ENCODE measurements at regions not wholly inside any gene's neighbourhood (a gene's known extent, or its start where the extent isn't known, plus 50 kb on each side); places are given as distances from the start of the nearest gene placed in this dataset.

DNA sequence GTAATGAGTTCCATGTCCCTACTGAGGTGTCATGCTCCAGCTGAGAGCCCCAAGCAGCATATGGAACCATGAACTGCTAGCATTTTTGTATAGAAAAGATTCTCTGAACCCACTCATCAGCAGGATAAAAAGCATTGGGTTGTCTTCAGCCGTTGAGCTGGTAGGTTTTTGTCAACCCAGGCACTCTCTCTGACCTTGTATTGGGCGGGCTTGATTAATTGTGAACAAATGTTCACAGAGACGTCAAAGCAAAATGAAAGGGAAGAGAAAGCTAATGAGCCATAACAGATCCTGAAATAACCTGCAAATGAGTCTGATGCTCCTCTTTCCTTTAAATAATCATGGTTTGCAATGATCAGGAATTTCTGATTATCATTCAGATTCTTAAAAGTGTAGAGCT, 924.7 kb upstream of the CELF2 start:
- Histone ChIP-seq H3K27ac (no peak overlapping the region), H3K79me2 (no peaks in the 10 kb centered on the region), H3K36me3 (replicated peaks; ENCODE audit: insufficient read depth, low read depth) (no peaks in the 10 kb centered on the region), H3K4me3 (no peak overlapping the region), H4K20me1 (ENCODE audit: insufficient read depth, poor library complexity, severe bottlenecking) (no peaks in the 10 kb centered on the region), H3K9me3 (ENCODE audit: low read depth) (no peaks in the 10 kb centered on the region), H3K27me3 (no peaks in the 10 kb centered on the region), H3K4me2 (no peak overlapping the region), H2AFZ (no peak overlapping the region), H3K9me2 (replicated peaks; ENCODE audit: insufficient read depth) (no peaks in the 10 kb centered on the region), H3K4me1 (ENCODE audit: insufficient read depth) (no peaks in the 10 kb centered on the region)
- DNase-seq (ENCODE audit: low spot score) = no peak
- TF ChIP-seq EZH2 (IDR thresholded peaks at IDR 0.05; ENCODE audit: borderline replicate concordance) (no peak), CTCF (IDR thresholded peaks at IDR 0.05; ENCODE audit: poor library complexity) (no peak), EZH2phosphoT487 (IDR thresholded peaks at IDR 0.05; ENCODE audit: low read depth, severe bottlenecking, unreplicated experiment) (no peak)
- 81% methylated on average over 3 of the region's 3 CpGs for WGBS (ENCODE audit: low lambda C conversion rate, missing lambda C conversion rate)

- Histone ChIP-seq H3K9me2 (replicated peaks; ENCODE audit: insufficient read depth) (no peaks in the 10 kb centered on the region), H3K36me3 (replicated peaks; ENCODE audit: insufficient read depth, low read depth) (no peaks in the 10 kb centered on the region), H3K4me2 (no peak overlapping the region), H3K27me3 (no peaks in the 10 kb centered on the region), H3K9me3 (ENCODE audit: low read depth) (no peaks in the 10 kb centered on the region), H3K27ac (no peak overlapping the region), H3K79me2 (no peaks in the 10 kb centered on the region), H2AFZ (no peak overlapping the region), H4K20me1 (ENCODE audit: insufficient read depth, poor library complexity, severe bottlenecking) (no peaks in the 10 kb centered on the region), H3K4me1 (ENCODE audit: insufficient read depth) (no peaks in the 10 kb centered on the region), H3K4me3 (no peak overlapping the region)
- peak; percentile 9 for DNase-seq (ENCODE audit: low spot score)
- TF ChIP-seq EZH2phosphoT487 (IDR thresholded peaks at IDR 0.05; ENCODE audit: low read depth, severe bottlenecking, unreplicated experiment) (no peak), EZH2 (IDR thresholded peaks at IDR 0.05; ENCODE audit: borderline replicate concordance) (no peak), CTCF (IDR thresholded peaks at IDR 0.05; ENCODE audit: poor library complexity) (no peak)
- 59% methylated on average over 5 of the region's 5 CpGs for WGBS (ENCODE audit: low lambda C conversion rate, missing lambda C conversion rate)
These were observed 923.0 kb upstream of the CELF2 start for GRCh38 chr10:10094691-10095090.

DNA sequence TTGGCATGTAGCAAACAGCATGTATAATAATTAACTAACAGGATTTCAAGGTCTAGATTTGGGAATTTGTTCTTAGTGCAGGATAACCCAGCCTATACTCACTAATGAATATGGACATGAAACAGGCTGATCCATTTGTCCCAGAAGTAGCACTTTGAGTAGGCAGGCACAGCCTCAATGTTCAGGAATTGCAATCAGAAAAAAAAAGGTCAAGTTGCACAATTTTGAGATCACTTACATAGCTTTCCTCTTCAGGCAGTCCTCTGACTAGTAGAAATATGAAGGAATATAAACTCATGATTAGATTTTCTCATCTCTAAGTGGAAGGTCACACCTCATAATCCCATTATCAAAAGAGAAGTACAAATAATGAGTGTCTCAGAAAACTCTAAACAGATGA, 921.4 kb upstream of the CELF2 start:
- no peak for TF ChIP-seq EZH2phosphoT487 (IDR thresholded peaks at IDR 0.05; ENCODE audit: low read depth, severe bottlenecking, unreplicated experiment)
- no peak for TF ChIP-seq CTCF (IDR thresholded peaks at IDR 0.05; ENCODE audit: poor library complexity)
- TF ChIP-seq EZH2 (IDR thresholded peaks at IDR 0.05; ENCODE audit: borderline replicate concordance) = no peak
- Histone ChIP-seq H3K4me1 (ENCODE audit: insufficient read depth) (no peaks in the 10 kb centered on the region), H3K79me2 (no peaks in the 10 kb centered on the region), H2AFZ (no peak overlapping the region), H3K9me2 (replicated peaks; ENCODE audit: insufficient read depth) (no peaks in the 10 kb centered on the region), H3K27me3 (no peaks in the 10 kb centered on the region), H3K4me2 (no peak overlapping the region), H3K4me3 (no peak overlapping the region), H3K36me3 (replicated peaks; ENCODE audit: insufficient read depth, low read depth) (no peaks in the 10 kb centered on the region), H3K9me3 (ENCODE audit: low read depth) (no peaks in the 10 kb centered on the region), H3K27ac (no peak overlapping the region), H4K20me1 (ENCODE audit: insufficient read depth, poor library complexity, severe bottlenecking) (no peaks in the 10 kb centered on the region)
- DNase-seq (ENCODE audit: low spot score) = no peak

GRCh38 chr10:10096898-10097297, 920.8 kb upstream of the CELF2 start:
- H3K9me2 ChIP-seq (replicated peaks; ENCODE audit: insufficient read depth) = no peaks in the 10 kb centered on the region
- H3K27me3 ChIP-seq = no peaks in the 10 kb centered on the region
- no peaks in the 10 kb centered on the region for H3K4me1 ChIP-seq (ENCODE audit: insufficient read depth)
- H4K20me1 ChIP-seq (ENCODE audit: insufficient read depth, poor library complexity, severe bottlenecking) = no peaks in the 10 kb centered on the region
- no peak overlapping the region for H2AFZ ChIP-seq
- no peak overlapping the region for H3K27ac ChIP-seq
- H3K4me3 ChIP-seq = no peak overlapping the region
- H3K9me3 ChIP-seq (ENCODE audit: low read depth) = no peaks in the 10 kb centered on the region
- WGBS (ENCODE audit: low lambda C conversion rate, missing lambda C conversion rate) = 94% methylated on average over 3 of the region's 3 CpGs
- TF ChIP-seq EZH2 (IDR thresholded peaks at IDR 0.05; ENCODE audit: borderline replicate concordance) = no peak
- TF ChIP-seq EZH2phosphoT487 (IDR thresholded peaks at IDR 0.05; ENCODE audit: low read depth, severe bottlenecking, unreplicated experiment) = no peak
- no peak for TF ChIP-seq CTCF (IDR thresholded peaks at IDR 0.05; ENCODE audit: poor library complexity)
- no peak overlapping the region for H3K4me2 ChIP-seq
- H3K79me2 ChIP-seq = no peaks in the 10 kb centered on the region
- no peaks in the 10 kb centered on the region for H3K36me3 ChIP-seq (replicated peaks; ENCODE audit: insufficient read depth, low read depth)
- no peak for DNase-seq (ENCODE audit: low spot score)
